Kidney epithelial cell (primary cell): ENCODE measurements at regions not wholly inside any gene's neighbourhood (a gene's known extent, or its start where the extent isn't known, plus 50 kb on each side); places are given as distances from the start of the nearest gene placed in this dataset.
A peak's percentile ranks its signal among the peaks of the same experiment; 100 is the strongest.
"Not testable (repeated sequence)": the region's sequence is repeated elsewhere in the genome, so short reads cannot be mapped to it uniquely, and the experiment has no call there.

ENCODE experiments used
- DNase-seq: peaks from one replicate; pipeline ENCODE4 v3.0.0-alpha.2; 2010; ENCODE audit warnings: low read depth
- H3K27me3 ChIP-seq: 2 replicates; pipeline ENCODE4 v1.6.0; 2011; ENCODE audit warnings: low read length; ENCODE audit not compliant: control insufficient read depth, insufficient read depth
- H3K36me3 ChIP-seq: 2 replicates; pipeline ENCODE4 v1.5.1; 2011; ENCODE audit warnings: low read length; ENCODE audit not compliant: control insufficient read depth, insufficient read depth
- H3K4me3 ChIP-seq: 2 replicates; pipeline ENCODE4 v1.5.1; 2011; ENCODE audit warnings: low read depth, mild to moderate bottlenecking, control low read depth, low read length
- TF ChIP-seq, protein P1 (sequence below): IDR thresholded peaks from 2 replicates; pipeline ENCODE4 v1.5.1; 2011; ENCODE audit warnings: mild to moderate bottlenecking, moderate library complexity, low read length, control low read depth, inconsistent platforms; ENCODE audit not compliant: insufficient read depth, poor library complexity, severe bottlenecking

DNA sequence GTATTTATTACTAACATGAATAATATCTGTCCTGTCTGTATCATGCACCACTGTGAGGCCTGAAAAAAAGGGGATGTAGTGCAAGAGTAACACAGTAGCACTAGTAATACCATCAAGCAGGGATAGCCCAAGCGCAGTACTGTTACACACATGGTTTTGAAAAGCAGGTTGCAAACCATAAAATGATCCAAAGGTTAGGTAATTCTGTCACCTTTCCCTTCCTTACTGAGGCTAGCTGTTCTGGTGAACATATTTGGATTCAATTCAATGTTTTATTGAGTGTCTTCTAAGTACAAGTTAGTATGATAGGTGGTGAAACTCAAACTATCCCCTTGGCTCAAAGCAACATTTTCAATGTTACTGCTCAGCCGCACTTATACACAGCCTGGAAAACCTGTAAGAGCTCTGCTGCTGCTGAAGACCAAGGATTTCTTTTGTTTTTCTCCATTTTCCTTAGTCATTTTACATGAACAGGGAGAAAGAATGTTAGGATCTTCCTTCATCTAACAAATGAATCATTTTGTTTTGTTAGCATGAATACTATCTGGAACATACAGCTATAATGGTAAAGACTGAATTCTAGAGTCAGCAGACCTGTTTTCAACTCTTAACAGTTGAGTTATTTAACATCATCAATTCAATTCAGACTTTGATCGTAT is 102.5 kb upstream of the ITPRID2 start:
- H3K27me3 ChIP-seq = no peaks in the 10 kb centered on the region
- H3K36me3 ChIP-seq = no peaks in the 10 kb centered on the region
- TF ChIP-seq, protein P1, sequence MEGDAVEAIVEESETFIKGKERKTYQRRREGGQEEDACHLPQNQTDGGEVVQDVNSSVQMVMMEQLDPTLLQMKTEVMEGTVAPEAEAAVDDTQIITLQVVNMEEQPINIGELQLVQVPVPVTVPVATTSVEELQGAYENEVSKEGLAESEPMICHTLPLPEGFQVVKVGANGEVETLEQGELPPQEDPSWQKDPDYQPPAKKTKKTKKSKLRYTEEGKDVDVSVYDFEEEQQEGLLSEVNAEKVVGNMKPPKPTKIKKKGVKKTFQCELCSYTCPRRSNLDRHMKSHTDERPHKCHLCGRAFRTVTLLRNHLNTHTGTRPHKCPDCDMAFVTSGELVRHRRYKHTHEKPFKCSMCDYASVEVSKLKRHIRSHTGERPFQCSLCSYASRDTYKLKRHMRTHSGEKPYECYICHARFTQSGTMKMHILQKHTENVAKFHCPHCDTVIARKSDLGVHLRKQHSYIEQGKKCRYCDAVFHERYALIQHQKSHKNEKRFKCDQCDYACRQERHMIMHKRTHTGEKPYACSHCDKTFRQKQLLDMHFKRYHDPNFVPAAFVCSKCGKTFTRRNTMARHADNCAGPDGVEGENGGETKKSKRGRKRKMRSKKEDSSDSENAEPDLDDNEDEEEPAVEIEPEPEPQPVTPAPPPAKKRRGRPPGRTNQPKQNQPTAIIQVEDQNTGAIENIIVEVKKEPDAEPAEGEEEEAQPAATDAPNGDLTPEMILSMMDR = no peak
- no peak for DNase-seq
- H3K4me3 ChIP-seq = no peak overlapping the region

DNA sequence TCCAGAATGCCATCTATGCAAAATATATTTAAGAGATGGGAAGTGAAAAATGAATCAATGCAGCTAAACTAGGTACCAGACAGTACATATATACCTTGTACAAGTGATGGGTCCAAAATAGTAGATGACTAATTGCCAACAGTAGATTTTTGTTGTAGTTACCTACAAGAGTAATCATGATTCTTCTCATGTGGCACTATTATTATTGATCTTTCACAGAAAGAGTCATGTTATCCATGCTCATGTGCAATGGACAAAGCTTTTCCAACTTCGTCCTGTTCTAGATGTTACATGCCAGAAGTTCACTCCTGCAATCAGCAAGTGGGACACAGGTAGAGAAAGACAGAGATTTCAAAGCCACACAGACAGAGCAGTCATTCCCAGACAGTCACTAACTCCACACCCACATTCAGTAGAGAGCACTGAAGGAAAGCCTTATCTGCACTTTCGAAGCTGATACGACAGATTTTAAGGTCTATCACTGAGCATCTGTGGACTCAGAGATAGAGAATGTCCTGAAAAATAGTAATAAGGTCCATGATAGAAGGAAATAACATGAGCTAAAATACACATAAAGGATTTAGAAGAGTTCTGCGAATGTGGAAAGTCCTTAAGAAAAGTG is 101.6 kb upstream of the ITPRID2 start:
- Histone ChIP-seq H3K4me3 (no peak overlapping the region), H3K36me3 (no peaks in the 10 kb centered on the region), H3K27me3 (no peaks in the 10 kb centered on the region)
- TF ChIP-seq, protein P1 = no peak
- DNase-seq = no peak

- H3K36me3 ChIP-seq = no peaks in the 10 kb centered on the region
- DNase-seq = peak; percentile 97
- TF ChIP-seq, protein P1 = no peak
- H3K27me3 ChIP-seq = no peaks in the 10 kb centered on the region
- no peak overlapping the region for H3K4me3 ChIP-seq
These were observed 100.5 kb upstream of the ITPRID2 start for GRCh38 chr2:181790716-181791649.

DNA sequence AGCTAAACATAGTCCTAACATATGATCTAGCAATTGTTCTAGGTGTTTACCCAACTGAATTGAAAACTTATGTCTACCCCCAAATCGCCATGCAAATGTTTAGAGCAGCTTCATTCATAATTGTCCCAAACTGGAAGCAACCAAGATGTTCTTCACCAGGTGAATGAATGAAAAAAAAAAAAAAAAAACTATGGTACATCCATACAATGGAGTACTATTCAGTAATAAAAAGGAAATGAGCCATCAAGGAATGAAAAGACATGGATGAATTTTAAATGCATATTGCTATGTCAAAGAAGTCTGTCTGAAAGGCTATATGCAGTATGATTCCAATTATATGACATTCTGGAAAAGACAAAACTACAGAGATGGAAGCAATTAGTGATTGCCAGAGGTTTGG is 98.6 kb upstream of the ITPRID2 start:
- Histone ChIP-seq H3K27me3 (no peaks in the 10 kb centered on the region), H3K4me3 (no peak overlapping the region), H3K36me3 (peaks cover 1% of the 10 kb centered on the region)
- TF ChIP-seq, protein P1 = no peak
- DNase-seq = no peak

DNA sequence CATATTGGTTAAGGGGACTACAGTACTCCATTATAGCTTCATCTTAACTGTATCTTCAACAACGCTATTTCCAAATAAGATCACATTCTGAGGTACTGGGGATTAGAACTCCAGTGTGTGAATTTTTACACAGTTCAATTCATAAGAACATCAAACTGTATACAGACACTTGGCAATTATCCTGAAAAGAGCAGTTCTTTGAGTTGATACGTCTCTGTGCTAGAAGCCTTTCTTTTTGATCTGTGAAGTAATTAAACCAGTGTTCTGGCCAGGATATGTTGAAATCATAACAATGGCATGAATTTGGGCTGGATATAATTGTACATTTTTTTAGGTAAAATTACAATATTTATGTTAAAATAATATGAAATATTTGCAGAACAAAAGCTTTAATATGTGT is 93.5 kb upstream of the ITPRID2 start:
- no peak overlapping the region for H3K4me3 ChIP-seq
- no peaks in the 10 kb centered on the region for H3K27me3 ChIP-seq
- TF ChIP-seq, protein P1 = no peak
- no peak for DNase-seq
- H3K36me3 ChIP-seq = peaks cover 1% of the 10 kb centered on the region

GRCh38 chr2:181802300-181802699 is 89.2 kb upstream of the ITPRID2 start:
- not testable (repeated sequence) for H3K27me3 ChIP-seq, H3K4me3 ChIP-seq, H3K36me3 ChIP-seq, DNase-seq

DNA sequence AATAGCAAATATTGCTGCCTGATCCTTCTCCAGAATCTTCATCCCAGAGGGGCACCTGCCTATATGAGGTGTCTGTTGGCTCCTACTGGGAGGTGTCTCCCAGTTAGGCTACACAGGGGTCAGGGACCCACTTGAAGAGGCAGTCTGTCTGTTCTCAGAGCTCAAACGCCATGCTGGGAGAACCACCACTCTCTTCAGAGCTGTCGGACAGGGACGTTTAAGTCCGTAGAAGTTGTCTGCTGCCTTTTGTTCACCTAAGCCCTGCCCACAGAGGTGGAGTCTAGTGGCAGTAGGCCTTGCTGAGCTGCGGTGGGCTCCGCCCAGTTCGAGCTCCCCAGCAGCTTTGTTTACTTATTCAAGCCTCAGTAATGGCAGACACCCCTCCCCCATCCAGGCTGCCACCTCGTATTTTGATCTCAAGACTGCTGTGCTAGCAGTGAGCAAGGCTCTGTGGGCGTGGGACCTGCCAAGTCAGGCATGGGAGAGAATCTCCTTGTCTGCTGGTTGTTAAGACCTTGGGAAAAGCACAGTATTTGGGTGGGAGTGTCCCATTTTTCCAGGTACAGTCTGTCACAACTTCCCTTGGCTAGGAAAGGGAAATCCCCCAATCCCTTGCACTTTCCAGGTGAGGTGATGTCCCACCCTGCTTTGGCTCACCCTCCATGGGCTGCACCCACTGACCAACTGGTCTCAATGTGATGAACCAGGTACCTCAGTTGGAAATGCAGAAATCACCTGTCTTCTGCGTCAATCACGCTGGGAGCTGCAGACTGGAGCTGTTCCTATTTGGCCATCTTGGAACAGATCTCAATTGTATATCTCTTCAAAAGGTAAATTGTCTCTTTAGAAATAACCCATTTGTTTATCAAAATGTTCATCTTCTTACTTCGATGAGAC is 87.4 kb upstream of the ITPRID2 start:
- H3K36me3 ChIP-seq, H3K27me3 ChIP-seq, H3K4me3 ChIP-seq, DNase-seq: not testable (repeated sequence)
